Astrocyte of the cerebellum (primary cell): ENCODE measurements at regions not wholly inside any gene's neighbourhood (a gene's known extent, or its start where the extent isn't known, plus 50 kb on each side); places are given as distances from the start of the nearest gene placed in this dataset.
A peak's percentile ranks its signal among the peaks of the same experiment; 100 is the strongest.

Experiments
- DNase-seq: peaks from one replicate; pipeline ENCODE4 v3.0.0-alpha.2; 2011; ENCODE audit warnings: low read depth
- H3K4me3 ChIP-seq: 2 replicates; pipeline ENCODE4 v1.5.1; 2011; ENCODE audit warnings: mild to moderate bottlenecking, low read depth, low read length, moderate library complexity
- in situ Hi-C: cut with HindIII; loops from 2 replicates; pipeline ENCODE4 v1.10.0; 2017; ENCODE audit warnings: low sequenced_read_pairs
- TF ChIP-seq, protein P1 (sequence below): IDR thresholded peaks from 2 replicates; pipeline ENCODE4 v1.5.1; 2012; ENCODE audit warnings: low read length, low read depth, moderate library complexity, mild to moderate bottlenecking; ENCODE audit errors: missing control alignments

DNA sequence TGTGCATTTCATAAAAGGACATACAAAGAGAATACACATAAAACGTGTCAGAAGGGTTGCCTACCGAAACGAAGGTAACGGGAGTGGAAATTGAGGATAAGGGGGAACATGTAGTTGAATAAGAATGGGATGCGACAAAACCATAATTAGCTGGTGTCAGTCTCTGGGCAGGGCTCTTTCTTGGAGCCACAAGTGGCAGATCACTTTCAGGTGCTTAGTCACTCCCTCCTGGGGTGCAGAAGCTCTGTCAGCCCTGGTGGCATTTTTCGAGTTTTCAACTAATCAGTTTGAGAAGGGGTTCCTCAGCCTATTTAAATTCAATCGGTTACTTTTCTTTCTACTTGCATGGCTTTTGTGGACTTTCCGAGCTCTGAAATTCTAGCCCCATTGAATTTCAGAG lies 133.9 kb upstream of the IGSF21 start:
- TF ChIP-seq, protein P1, sequence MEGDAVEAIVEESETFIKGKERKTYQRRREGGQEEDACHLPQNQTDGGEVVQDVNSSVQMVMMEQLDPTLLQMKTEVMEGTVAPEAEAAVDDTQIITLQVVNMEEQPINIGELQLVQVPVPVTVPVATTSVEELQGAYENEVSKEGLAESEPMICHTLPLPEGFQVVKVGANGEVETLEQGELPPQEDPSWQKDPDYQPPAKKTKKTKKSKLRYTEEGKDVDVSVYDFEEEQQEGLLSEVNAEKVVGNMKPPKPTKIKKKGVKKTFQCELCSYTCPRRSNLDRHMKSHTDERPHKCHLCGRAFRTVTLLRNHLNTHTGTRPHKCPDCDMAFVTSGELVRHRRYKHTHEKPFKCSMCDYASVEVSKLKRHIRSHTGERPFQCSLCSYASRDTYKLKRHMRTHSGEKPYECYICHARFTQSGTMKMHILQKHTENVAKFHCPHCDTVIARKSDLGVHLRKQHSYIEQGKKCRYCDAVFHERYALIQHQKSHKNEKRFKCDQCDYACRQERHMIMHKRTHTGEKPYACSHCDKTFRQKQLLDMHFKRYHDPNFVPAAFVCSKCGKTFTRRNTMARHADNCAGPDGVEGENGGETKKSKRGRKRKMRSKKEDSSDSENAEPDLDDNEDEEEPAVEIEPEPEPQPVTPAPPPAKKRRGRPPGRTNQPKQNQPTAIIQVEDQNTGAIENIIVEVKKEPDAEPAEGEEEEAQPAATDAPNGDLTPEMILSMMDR: no peak
- no peak overlapping the region for H3K4me3 ChIP-seq
- no peak for DNase-seq
- in situ Hi-C loops: no loop called here

- no peak for DNase-seq
- in situ Hi-C loops: no loop called here
- TF ChIP-seq, protein P1: no peak
- H3K4me3 ChIP-seq: no peak overlapping the region
Measured at GRCh38 chr1:17976854-17977253, 130.7 kb upstream of the IGSF21 start.

DNA sequence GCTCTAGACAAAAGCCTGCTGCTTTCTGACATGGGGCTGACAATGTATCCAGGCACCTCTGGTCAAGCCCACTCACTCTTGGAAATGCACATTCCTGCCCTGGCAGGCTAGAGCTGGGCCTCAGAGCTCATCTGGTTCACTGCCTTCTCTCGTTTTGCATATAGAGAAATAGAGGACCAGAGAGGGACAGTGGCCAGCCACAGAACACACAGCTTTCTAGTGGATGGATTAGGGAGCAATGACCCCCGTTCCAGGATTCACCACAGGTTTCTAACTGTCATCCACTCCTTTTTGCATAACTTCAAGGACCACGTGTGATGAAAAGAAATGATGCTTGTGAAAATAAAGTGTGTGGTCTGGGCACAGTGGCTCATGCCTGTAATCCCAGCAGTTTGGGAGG lies 129.6 kb upstream of the IGSF21 start:
- no peak for DNase-seq
- in situ Hi-C loops: no loop called here
- TF ChIP-seq, protein P1: no peak
- H3K4me3 ChIP-seq: no peak overlapping the region

DNA sequence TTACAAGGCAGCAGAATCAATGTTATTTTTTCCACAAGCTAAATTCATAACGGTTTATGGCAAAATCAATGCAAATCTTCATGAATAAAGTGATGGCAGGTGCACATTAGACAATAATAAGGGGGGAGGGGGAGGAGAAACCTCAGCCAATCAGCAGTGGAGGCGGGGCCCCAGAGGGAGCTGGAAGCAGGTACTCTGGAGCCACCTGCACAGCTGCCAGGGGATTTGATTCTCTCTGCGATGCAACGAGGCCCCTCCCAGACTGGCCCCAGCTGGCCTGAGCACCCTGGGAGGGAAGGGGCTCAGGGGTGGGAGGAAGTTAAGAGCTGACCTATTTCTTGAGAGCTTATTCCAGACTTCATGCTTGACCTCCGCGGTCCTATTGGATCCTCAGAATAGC lies 127.8 kb upstream of the IGSF21 start:
- no peak overlapping the region for H3K4me3 ChIP-seq
- TF ChIP-seq, protein P1: no peak
- in situ Hi-C loops: no loop called here
- no peak for DNase-seq

DNA sequence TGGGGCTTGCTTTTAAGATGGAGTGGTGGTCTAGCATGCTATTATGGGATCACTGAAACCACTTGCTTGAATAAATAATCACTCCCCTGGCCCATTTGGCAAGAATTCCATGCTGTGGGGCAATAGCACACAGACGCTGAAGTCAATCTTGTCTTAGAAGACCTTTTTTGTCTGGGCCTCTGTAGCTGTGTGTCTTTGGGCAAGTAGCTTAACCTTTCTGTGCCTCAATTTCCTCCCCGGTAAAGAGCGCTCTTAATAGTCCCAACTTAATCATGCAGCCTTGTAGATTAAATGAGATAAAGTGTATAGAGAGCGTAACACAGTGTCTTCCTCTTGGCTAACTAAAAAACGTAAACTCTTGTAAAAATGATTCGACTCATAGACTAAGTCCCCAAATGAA lies 125.4 kb upstream of the IGSF21 start:
- H3K4me3 ChIP-seq: no peak overlapping the region
- TF ChIP-seq, protein P1: no peak
- in situ Hi-C loops: no loop called here
- no peak for DNase-seq

- H3K4me3 ChIP-seq: no peak overlapping the region
- TF ChIP-seq, protein P1: peak; percentile 27
- DNase-seq: no peak
- in situ Hi-C loops: no loop called here
Measured at GRCh38 chr1:17984583-17984982, 123.0 kb upstream of the IGSF21 start.

- H3K4me3 ChIP-seq: no peak overlapping the region
- in situ Hi-C loops: no loop called here
- TF ChIP-seq, protein P1: no peak
- no peak for DNase-seq
Measured at GRCh38 chr1:17986156-17986555, 121.4 kb upstream of the IGSF21 start.
